ENCODE measurements at regions not wholly inside any gene's neighbourhood (a gene's known extent, or its start where the extent isn't known, plus 50 kb on each side); places are given as distances from the start of the nearest gene placed in this dataset.

DNA sequence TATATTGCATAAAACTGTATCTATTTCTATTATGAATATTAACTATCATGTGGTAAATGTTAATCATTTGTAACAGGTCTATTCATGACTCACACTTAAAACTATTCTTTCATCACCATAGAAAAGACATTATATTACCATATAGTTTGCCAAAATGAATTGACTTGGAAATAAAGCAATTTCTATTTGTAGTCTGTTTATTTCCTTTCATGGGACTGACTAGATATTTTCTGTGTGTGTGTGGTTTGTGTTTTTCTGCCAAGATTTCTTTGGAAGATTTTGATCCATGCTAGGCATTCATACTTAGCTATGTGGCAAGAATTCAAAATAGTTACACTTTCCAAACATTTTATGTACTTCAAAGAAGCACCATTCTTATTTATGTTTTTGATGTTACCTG is 522.5 kb upstream of the AGTR1 start:
- no peak for TF ChIP-seq POLR2AphosphoS5 (IDR thresholded peaks at IDR 0.05)
- TF ChIP-seq, protein P1, sequence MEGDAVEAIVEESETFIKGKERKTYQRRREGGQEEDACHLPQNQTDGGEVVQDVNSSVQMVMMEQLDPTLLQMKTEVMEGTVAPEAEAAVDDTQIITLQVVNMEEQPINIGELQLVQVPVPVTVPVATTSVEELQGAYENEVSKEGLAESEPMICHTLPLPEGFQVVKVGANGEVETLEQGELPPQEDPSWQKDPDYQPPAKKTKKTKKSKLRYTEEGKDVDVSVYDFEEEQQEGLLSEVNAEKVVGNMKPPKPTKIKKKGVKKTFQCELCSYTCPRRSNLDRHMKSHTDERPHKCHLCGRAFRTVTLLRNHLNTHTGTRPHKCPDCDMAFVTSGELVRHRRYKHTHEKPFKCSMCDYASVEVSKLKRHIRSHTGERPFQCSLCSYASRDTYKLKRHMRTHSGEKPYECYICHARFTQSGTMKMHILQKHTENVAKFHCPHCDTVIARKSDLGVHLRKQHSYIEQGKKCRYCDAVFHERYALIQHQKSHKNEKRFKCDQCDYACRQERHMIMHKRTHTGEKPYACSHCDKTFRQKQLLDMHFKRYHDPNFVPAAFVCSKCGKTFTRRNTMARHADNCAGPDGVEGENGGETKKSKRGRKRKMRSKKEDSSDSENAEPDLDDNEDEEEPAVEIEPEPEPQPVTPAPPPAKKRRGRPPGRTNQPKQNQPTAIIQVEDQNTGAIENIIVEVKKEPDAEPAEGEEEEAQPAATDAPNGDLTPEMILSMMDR (IDR thresholded peaks at IDR 0.05) = no peak
- TF ChIP-seq EP300 (IDR thresholded peaks at IDR 0.05) = no peak
- no peak for TF ChIP-seq POLR2A (IDR thresholded peaks at IDR 0.05)
- no peak for ATAC-seq
- no peak overlapping the region for H3K27ac ChIP-seq

DNA sequence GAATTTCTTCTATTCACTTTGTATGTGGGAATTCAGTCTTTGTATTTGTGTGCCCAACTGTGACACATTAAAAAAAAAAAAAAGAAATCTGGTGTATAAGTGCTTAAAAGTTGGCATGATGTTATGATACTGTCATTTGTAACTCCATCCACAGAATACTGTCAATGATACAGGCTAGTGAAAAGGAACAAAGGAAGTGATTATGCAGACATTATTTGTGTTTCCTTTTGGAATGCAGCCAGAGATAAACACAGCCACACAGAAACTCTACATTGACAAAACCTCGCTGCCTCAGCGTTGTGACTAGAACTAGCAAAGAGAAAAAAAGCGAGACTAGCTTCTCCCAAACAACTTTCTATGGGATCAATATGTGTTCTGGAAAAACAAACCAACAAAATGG is 519.2 kb upstream of the AGTR1 start:
- TF ChIP-seq POLR2A (IDR thresholded peaks at IDR 0.05) (no peak), EP300 (IDR thresholded peaks at IDR 0.05) (no peak), POLR2AphosphoS5 (IDR thresholded peaks at IDR 0.05) (no peak)
- TF ChIP-seq, protein P1 (IDR thresholded peaks at IDR 0.05) = no peak
- 20 to 43% methylated on average over 3 of the region's 3 CpGs for WGBS, 2 donors (ENCODE audit: low coverage in 1 of 2)

More for the DNA sequence above, 522.5 kb upstream of the AGTR1 start:
- no peaks in the 10 kb centered on the region for H3K36me3 ChIP-seq
- no peak overlapping the region for H3K4me3 ChIP-seq
- H3K27me3 ChIP-seq = no peaks in the 10 kb centered on the region
- no peaks in the 10 kb centered on the region for H3K4me1 ChIP-seq
- no peaks in the 10 kb centered on the region for H3K9me3 ChIP-seq

DNA sequence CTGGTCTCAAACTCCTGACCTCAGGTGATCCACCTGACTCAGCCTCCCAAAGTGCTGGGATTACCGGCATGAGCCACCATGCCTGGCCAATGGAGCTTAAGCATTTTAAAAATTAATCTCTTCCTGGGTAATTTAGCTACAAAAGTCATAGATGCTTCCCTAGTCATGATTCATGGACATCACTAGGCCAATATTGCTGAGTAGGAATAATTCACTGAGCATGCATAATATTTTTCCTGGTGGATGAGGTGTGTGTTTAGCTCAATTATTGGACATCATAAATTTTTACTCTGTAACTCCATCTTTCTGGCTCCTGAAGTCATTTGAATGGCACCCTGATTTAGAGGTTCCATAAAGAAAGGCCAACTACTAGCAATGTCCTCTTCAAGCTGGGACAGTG is 512.9 kb upstream of the AGTR1 start:
- Histone ChIP-seq H3K27ac (no peak overlapping the region), H3K4me1 (no peaks in the 10 kb centered on the region), H3K36me3 (no peaks in the 10 kb centered on the region), H3K9me3 (no peaks in the 10 kb centered on the region), H3K27me3 (no peaks in the 10 kb centered on the region), H3K4me3 (no peak overlapping the region)
- no peak for TF ChIP-seq POLR2AphosphoS5 (IDR thresholded peaks at IDR 0.05)
- TF ChIP-seq, protein P1 (IDR thresholded peaks at IDR 0.05) = no peak
- TF ChIP-seq EP300 (IDR thresholded peaks at IDR 0.05) = no peak
- TF ChIP-seq POLR2A (IDR thresholded peaks at IDR 0.05) = no peak
- 100% methylated on average over 1 of the region's 1 CpG; no CpG with 5 or more reads in 1 of the 2 donors for WGBS, 2 donors (ENCODE audit: low coverage in 1 of 2)
- no peak for ATAC-seq

More for the DNA sequence above, 519.2 kb upstream of the AGTR1 start:
- no peaks in the 10 kb centered on the region for H3K27me3 ChIP-seq
- H3K4me3 ChIP-seq = no peak overlapping the region
- H3K36me3 ChIP-seq = no peaks in the 10 kb centered on the region
- no peak for ATAC-seq
- H3K4me1 ChIP-seq = no peaks in the 10 kb centered on the region
- no peak overlapping the region for H3K27ac ChIP-seq
- no peaks in the 10 kb centered on the region for H3K9me3 ChIP-seq

DNA sequence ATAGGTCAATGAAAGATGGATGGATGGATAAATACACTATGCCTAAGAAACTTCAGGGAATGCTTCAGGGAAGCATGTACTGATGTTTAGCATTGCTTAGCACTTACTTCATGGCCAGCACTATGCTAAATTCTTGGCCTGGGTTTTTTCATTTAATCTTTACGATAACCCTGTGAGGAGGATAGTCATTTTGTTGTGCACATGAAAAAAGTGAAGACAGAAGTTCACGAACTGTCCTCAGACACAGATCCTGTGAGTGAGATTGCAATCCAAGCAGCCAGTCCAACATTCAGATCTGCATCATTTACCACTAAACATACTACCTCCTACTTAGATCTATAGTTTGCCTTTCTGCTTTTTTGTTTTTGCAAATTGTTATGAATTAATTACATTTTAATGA is 510.8 kb upstream of the AGTR1 start:
- no peaks in the 10 kb centered on the region for H3K27me3 ChIP-seq
- no peak overlapping the region for H3K27ac ChIP-seq
- H3K4me3 ChIP-seq = no peak overlapping the region
- no peak for ATAC-seq
- no peaks in the 10 kb centered on the region for H3K36me3 ChIP-seq
- no peaks in the 10 kb centered on the region for H3K4me1 ChIP-seq
- H3K9me3 ChIP-seq = no peaks in the 10 kb centered on the region
- TF ChIP-seq, protein P1 (IDR thresholded peaks at IDR 0.05) = no peak
- TF ChIP-seq POLR2AphosphoS5 (IDR thresholded peaks at IDR 0.05) (no peak), POLR2A (IDR thresholded peaks at IDR 0.05) (no peak), EP300 (IDR thresholded peaks at IDR 0.05) (no peak)
- WGBS, 2 donors (ENCODE audit: low coverage in 1 of 2) = 41 to 77% methylated on average over 2 of the region's 2 CpGs

DNA sequence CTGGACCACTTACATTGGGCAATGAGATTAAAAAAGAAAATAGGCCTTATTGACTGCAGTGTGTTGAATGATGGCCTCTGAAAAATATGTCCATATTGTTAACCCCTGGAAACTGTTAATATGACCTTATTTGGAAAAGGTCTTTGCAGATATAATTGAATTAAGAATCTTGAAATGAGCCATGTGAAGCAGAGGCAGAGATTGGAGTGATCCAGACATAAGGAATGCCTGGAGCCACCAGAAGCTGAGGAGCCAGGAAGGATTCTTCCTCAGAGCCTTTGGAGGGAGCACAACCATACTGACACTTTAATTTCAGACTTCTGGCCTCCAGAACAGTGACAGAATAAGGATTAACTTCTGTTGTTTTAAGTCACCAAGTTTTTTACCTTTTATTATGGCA is 510.4 kb upstream of the AGTR1 start:
- Histone ChIP-seq H3K4me1 (no peaks in the 10 kb centered on the region), H3K27ac (no peak overlapping the region), H3K27me3 (no peaks in the 10 kb centered on the region), H3K4me3 (no peak overlapping the region), H3K9me3 (no peaks in the 10 kb centered on the region), H3K36me3 (no peaks in the 10 kb centered on the region)
- TF ChIP-seq POLR2AphosphoS5 (IDR thresholded peaks at IDR 0.05) = no peak
- no peak for TF ChIP-seq EP300 (IDR thresholded peaks at IDR 0.05)
- TF ChIP-seq POLR2A (IDR thresholded peaks at IDR 0.05) = no peak
- TF ChIP-seq, protein P1 (IDR thresholded peaks at IDR 0.05) = no peak
- ATAC-seq = no peak

Measured in gastroesophageal sphincter (tissue), 4 donors.